NT2/D1 (cell line): ENCODE measurements at regions not wholly inside any gene's neighbourhood (a gene's known extent, or its start where the extent isn't known, plus 50 kb on each side); places are given as distances from the start of the nearest gene placed in this dataset.

Experiments used
- SUZ12 ChIP-seq: IDR thresholded peaks from 2 replicates; pipeline ENCODE4 v1.6.1; 2011; ENCODE audit not compliant: insufficient read length, insufficient read depth; ENCODE audit errors: extremely low read depth
- YY1 ChIP-seq: IDR thresholded peaks from 2 replicates; pipeline ENCODE4 v1.6.1; 2011; ENCODE audit not compliant: insufficient read length, insufficient read depth
- ZNF274 ChIP-seq: IDR thresholded peaks from 2 replicates; pipeline ENCODE4 v1.6.1; 2011; ENCODE audit warnings: mild to moderate bottlenecking, low read depth, low read length

DNA sequence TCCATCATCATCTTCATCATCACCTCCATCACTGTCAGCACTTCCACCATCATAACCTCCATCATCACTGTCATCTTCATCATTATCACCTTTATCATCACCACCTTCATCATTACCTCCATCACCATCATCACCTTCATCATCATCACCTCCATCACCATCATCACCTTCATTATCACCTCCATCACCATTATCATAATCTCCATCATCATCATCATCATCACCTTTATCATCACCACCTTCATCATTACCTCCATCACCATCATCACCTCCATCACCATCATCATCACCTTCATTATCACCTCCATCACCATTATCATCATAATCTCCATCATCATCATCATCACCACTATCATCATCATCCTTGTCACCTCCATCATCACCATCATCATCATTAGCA lies 309.7 kb downstream of the HAPSTR1 start:
- TF ChIP-seq SUZ12 (no peak), YY1 (no peak), ZNF274 (no peak)
